ENCODE measurements at regions not wholly inside any gene's neighbourhood (a gene's known extent, or its start where the extent isn't known, plus 50 kb on each side); places are given as distances from the start of the nearest gene placed in this dataset.

DNA sequence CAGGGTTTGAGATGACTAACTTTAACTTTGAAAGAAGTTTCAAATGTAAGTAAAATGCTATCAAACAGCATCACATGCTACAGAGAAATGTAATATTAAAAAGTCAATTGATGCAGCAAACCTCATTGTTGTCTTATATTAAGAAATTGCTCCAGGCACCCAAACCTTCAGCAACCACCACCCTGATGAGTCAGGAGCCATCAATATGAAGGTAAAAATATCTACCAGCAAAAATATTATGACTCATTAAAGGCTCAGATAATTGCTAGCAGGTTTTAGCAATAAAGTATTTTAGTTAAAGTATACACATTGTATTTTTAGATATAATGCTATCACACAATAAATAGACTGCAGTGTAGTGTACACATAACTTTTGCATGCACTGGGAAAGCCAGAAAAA lies 746.3 kb downstream of the ZPLD1 start:
- H3K4me3 Mint-ChIP-seq: no peak overlapping the region
- no peaks in the 10 kb centered on the region for H3K27me3 Mint-ChIP-seq

DNA sequence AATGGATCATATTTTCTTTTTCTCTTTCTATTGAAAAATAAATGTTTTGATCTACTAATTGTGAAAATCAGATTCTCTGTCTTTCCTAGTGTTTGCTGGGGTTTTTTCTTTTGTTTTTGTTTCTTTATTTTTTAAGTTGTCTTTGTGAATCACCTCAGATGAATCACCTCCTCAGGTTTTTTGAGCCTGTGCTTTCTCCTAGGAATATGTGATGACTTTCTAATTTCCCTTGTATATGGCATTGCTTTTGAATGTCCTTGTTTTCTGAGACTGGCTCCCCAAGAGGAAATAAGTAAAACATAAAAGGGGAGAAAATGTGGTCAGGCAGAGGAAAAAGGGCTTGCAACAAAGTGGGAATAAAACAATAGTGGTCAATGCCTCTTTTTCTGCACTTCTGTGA lies 750.0 kb downstream of the ZPLD1 start:
- DNase-seq: no peak
- ATAC-seq (ENCODE audit: low read depth): no peak
- Mint-ChIP-seq H3K36me3 (ENCODE audit: low read depth) (no peaks in the 10 kb centered on the region), H3K9me3 (peaks cover 17% of the 10 kb centered on the region), H3K4me3 (no peak overlapping the region), H3K27me3 (no peaks in the 10 kb centered on the region), H3K27ac (no peak overlapping the region), H3K4me1 (no peaks in the 10 kb centered on the region)
- intact Hi-C loops (cut with micrococcal nuclease): no loop called here
- ChIA-PET CTCF (no interaction called here), POLR2A (no interaction called here)
- TF ChIP-seq, protein P1, sequence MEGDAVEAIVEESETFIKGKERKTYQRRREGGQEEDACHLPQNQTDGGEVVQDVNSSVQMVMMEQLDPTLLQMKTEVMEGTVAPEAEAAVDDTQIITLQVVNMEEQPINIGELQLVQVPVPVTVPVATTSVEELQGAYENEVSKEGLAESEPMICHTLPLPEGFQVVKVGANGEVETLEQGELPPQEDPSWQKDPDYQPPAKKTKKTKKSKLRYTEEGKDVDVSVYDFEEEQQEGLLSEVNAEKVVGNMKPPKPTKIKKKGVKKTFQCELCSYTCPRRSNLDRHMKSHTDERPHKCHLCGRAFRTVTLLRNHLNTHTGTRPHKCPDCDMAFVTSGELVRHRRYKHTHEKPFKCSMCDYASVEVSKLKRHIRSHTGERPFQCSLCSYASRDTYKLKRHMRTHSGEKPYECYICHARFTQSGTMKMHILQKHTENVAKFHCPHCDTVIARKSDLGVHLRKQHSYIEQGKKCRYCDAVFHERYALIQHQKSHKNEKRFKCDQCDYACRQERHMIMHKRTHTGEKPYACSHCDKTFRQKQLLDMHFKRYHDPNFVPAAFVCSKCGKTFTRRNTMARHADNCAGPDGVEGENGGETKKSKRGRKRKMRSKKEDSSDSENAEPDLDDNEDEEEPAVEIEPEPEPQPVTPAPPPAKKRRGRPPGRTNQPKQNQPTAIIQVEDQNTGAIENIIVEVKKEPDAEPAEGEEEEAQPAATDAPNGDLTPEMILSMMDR (IDR thresholded peaks at IDR 0.05): no peak

More for the DNA sequence above, 746.3 kb downstream of the ZPLD1 start:
- no peak for ATAC-seq (ENCODE audit: low read depth)
- no peaks in the 10 kb centered on the region for H3K4me1 Mint-ChIP-seq
- TF ChIP-seq, protein P1 (IDR thresholded peaks at IDR 0.05): no peak
- intact Hi-C loops (cut with micrococcal nuclease): no loop called here
- peaks cover 24% of the 10 kb centered on the region for H3K9me3 Mint-ChIP-seq
- no peaks in the 10 kb centered on the region for H3K36me3 Mint-ChIP-seq (ENCODE audit: low read depth)
- CTCF ChIA-PET: no interaction called here
- DNase-seq: no peak
- H3K27ac Mint-ChIP-seq: no peak overlapping the region
- POLR2A ChIA-PET: no interaction called here

DNA sequence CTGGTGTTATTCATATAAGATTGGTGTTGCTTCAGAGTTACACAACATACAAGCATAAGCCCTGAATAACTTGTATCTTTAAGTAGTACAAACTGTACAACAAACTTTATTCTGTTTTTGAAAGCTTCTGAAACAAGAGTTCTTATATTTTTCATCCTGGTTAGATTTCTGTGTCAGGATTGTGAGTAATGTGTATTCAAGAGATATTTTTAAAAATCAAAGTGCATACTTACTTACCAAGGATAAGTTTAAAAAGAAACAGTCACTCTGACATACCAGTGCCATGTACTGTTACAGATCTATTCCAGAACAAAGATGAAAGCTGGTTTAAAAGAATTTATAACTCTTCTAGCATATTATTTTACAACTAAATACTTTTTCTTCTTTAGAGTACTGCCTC lies 755.1 kb downstream of the ZPLD1 start:
- TF ChIP-seq, protein P1 (IDR thresholded peaks at IDR 0.05): no peak
- no peak for DNase-seq
- Mint-ChIP-seq H3K4me3 (no peak overlapping the region), H3K27ac (no peak overlapping the region), H3K4me1 (no peaks in the 10 kb centered on the region), H3K27me3 (no peaks in the 10 kb centered on the region), H3K36me3 (ENCODE audit: low read depth) (no peaks in the 10 kb centered on the region), H3K9me3 (peaks cover 2% of the 10 kb centered on the region)
- intact Hi-C loops (cut with micrococcal nuclease): no loop called here
- CTCF ChIA-PET: no interaction called here
- POLR2A ChIA-PET: no interaction called here
- no peak for ATAC-seq (ENCODE audit: low read depth)

DNA sequence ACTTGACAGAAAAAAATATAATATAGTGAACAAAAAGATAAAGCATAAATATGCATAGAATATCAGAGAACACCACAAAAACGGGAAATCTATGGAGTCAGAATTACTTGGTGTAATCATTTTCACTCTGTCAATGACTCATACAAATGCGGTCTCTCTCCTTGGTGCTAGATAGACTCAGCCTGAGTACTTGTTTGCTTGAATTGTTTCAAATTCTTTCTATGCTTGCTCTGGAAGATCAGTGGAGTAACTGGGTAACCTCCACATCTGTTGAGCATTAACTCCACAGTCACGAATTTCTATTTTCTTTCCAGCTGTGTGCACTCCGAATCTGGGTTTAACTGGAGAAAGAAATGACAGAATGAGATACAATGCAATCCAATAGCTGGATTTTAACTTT lies 760.4 kb downstream of the ZPLD1 start:
- no peak for ATAC-seq (ENCODE audit: low read depth)
- Mint-ChIP-seq H3K27ac (no peak overlapping the region), H3K4me3 (no peak overlapping the region), H3K27me3 (no peaks in the 10 kb centered on the region), H3K4me1 (no peaks in the 10 kb centered on the region), H3K9me3 (peaks cover 2% of the 10 kb centered on the region), H3K36me3 (ENCODE audit: low read depth) (no peaks in the 10 kb centered on the region)
- ChIA-PET CTCF (no interaction called here), POLR2A (no interaction called here)
- TF ChIP-seq, protein P1 (IDR thresholded peaks at IDR 0.05): no peak
- DNase-seq: no peak
- intact Hi-C loops (cut with micrococcal nuclease): no loop called here

DNA sequence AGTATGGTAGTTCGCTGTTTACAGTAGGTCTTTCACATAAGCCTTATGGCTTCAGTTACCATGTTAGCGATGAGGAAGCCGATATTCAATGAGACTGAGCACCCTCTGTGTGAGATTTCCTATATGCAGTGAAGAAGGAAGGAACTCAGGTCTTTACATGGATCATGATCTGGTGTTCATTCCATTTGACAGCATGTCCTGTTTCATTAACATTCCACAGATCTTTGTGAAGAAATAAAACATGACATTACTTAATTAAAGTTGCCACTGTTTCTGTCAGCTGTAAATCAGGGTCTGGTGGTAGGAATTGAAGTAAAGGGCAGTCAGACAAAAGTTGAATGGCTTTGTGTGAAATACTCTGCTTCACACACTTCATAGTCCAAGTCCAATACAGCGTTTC lies 768.6 kb downstream of the ZPLD1 start:
- no peak overlapping the region for H3K4me3 Mint-ChIP-seq
- intact Hi-C loops (cut with micrococcal nuclease): no loop called here
- no peaks in the 10 kb centered on the region for H3K27me3 Mint-ChIP-seq
- TF ChIP-seq, protein P1 (IDR thresholded peaks at IDR 0.05): no peak
- ATAC-seq (ENCODE audit: low read depth): no peak
- POLR2A ChIA-PET: no interaction called here
- H3K27ac Mint-ChIP-seq: no peak overlapping the region
- DNase-seq: no peak
- H3K4me1 Mint-ChIP-seq: no peaks in the 10 kb centered on the region
- CTCF ChIA-PET: no interaction called here
- no peaks in the 10 kb centered on the region for H3K9me3 Mint-ChIP-seq
- H3K36me3 Mint-ChIP-seq (ENCODE audit: low read depth): no peaks in the 10 kb centered on the region
